Glutamatergic neuron (in vitro differentiated cells): ENCODE measurements at regions not wholly inside any gene's neighbourhood (a gene's known extent, or its start where the extent isn't known, plus 50 kb on each side); places are given as distances from the start of the nearest gene placed in this dataset.

Experiments
- DNase-seq: peaks from one replicate; pipeline ENCODE4 v3.0.0; 2022
- H3K27ac Mint-ChIP-seq: one replicate; pipeline ENCODE4 v1.8.0; 2020; ENCODE audit warnings: mild to moderate bottlenecking, mixed read lengths, inconsistent platforms; ENCODE audit not compliant: unreplicated experiment
- H3K27me3 Mint-ChIP-seq: one replicate; pipeline ENCODE4 v1.8.0; 2020; ENCODE audit warnings: mild to moderate bottlenecking, moderate library complexity, mixed read lengths, inconsistent platforms; ENCODE audit not compliant: unreplicated experiment
- H3K36me3 Mint-ChIP-seq: one replicate; pipeline ENCODE4 v1.8.0; 2020; ENCODE audit warnings: mild to moderate bottlenecking, mixed read lengths, inconsistent platforms; ENCODE audit not compliant: unreplicated experiment
- H3K4me1 Mint-ChIP-seq: one replicate; pipeline ENCODE4 v1.8.0; 2020; ENCODE audit warnings: mild to moderate bottlenecking, low read depth, mixed read lengths, inconsistent platforms; ENCODE audit not compliant: unreplicated experiment
- H3K4me3 Mint-ChIP-seq: one replicate; pipeline ENCODE4 v1.8.0; 2020; ENCODE audit warnings: mild to moderate bottlenecking, mixed read lengths, inconsistent platforms; ENCODE audit not compliant: unreplicated experiment
- H3K9me3 Mint-ChIP-seq: one replicate; pipeline ENCODE4 v1.8.0; 2020; ENCODE audit warnings: mild to moderate bottlenecking, moderate library complexity, mixed read lengths, inconsistent platforms; ENCODE audit not compliant: unreplicated experiment
- CTCF ChIP-seq: fragments of 200-600 bp; sonication (generic); IDR thresholded peaks from one replicate; pipeline ENCODE4 v1.5.0; 2021; ENCODE audit not compliant: partially characterized antibody, unreplicated experiment

GRCh38 chr12:124456133-124456651, 111.2 kb downstream of the NCOR2 start:
- peaks cover 19% of the 10 kb centered on the region for H3K36me3 Mint-ChIP-seq
- DNase-seq, result no peak
- TF ChIP-seq CTCF, result no peak
- H3K4me3 Mint-ChIP-seq, result no peak overlapping the region
- peaks cover 25% of the 10 kb centered on the region for H3K27me3 Mint-ChIP-seq
- peaks cover 21% of the 10 kb centered on the region for H3K4me1 Mint-ChIP-seq
- peaks cover 28% of the 10 kb centered on the region for H3K9me3 Mint-ChIP-seq
- peak overlapping the region; percentile 82 for H3K27ac Mint-ChIP-seq

GRCh38 chr12:124455336-124455735, 112.1 kb downstream of the NCOR2 start:
- peaks cover 23% of the 10 kb centered on the region for H3K27me3 Mint-ChIP-seq
- no peak overlapping the region for H3K4me3 Mint-ChIP-seq
- TF ChIP-seq CTCF, result no peak
- peaks cover 31% of the 10 kb centered on the region for H3K9me3 Mint-ChIP-seq
- H3K36me3 Mint-ChIP-seq, result peaks cover 19% of the 10 kb centered on the region
- peak overlapping the region; percentile 38 for H3K27ac Mint-ChIP-seq
- peaks cover 28% of the 10 kb centered on the region for H3K4me1 Mint-ChIP-seq
- no peak for DNase-seq

- Mint-ChIP-seq H3K9me3 (peaks cover 33% of the 10 kb centered on the region), H3K4me1 (peaks cover 34% of the 10 kb centered on the region), H3K27me3 (peaks cover 29% of the 10 kb centered on the region), H3K27ac (peak overlapping the region; percentile 53), H3K36me3 (peaks cover 15% of the 10 kb centered on the region), H3K4me3 (peak overlapping the region; percentile 72)
- no peak for DNase-seq
- TF ChIP-seq CTCF, result no peak
Measured at GRCh38 chr12:124454735-124455134, 112.7 kb downstream of the NCOR2 start.

GRCh38 chr12:124454352-124454725, 113.1 kb downstream of the NCOR2 start:
- no peak for DNase-seq
- Mint-ChIP-seq H3K27me3 (peaks cover 29% of the 10 kb centered on the region), H3K4me3 (no peak overlapping the region), H3K9me3 (peaks cover 29% of the 10 kb centered on the region), H3K27ac (peak overlapping the region; percentile 55), H3K4me1 (peaks cover 37% of the 10 kb centered on the region), H3K36me3 (peaks cover 11% of the 10 kb centered on the region)
- TF ChIP-seq CTCF, result no peak

GRCh38 chr12:124453419-124454351, 113.7 kb downstream of the NCOR2 start:
- DNase-seq, result no peak
- H3K36me3 Mint-ChIP-seq, result peaks cover 5% of the 10 kb centered on the region
- TF ChIP-seq CTCF, result no peak
- H3K4me3 Mint-ChIP-seq, result no peak overlapping the region
- H3K27me3 Mint-ChIP-seq, result peaks cover 25% of the 10 kb centered on the region
- H3K27ac Mint-ChIP-seq, result peak overlapping the region; percentile 55
- peaks cover 42% of the 10 kb centered on the region for H3K4me1 Mint-ChIP-seq
- H3K9me3 Mint-ChIP-seq, result peaks cover 31% of the 10 kb centered on the region
